ENCODE measurements at regions not wholly inside any gene's neighbourhood (a gene's known extent, or its start where the extent isn't known, plus 50 kb on each side); places are given as distances from the start of the nearest gene placed in this dataset.

DNA sequence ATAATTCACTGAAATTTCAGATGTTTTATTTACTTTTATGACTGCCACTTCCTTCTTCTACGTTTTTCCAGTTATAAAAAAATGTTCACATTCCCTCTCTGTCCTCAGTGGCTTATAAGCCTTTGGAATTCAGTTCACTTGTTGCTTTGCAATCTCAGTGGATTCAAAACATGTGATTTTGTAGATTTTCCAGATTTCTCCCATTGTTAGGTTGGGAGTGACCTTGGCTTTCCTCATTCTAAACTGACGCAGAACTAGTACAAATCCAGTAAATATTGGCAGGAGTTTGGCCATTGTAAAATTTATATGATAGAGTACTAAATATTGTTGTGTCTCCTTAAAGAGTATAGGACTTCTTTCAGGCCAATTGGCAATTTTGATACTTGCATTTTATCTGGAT, 812.3 kb upstream of the ROBO1 start:
- TF ChIP-seq, protein P1, sequence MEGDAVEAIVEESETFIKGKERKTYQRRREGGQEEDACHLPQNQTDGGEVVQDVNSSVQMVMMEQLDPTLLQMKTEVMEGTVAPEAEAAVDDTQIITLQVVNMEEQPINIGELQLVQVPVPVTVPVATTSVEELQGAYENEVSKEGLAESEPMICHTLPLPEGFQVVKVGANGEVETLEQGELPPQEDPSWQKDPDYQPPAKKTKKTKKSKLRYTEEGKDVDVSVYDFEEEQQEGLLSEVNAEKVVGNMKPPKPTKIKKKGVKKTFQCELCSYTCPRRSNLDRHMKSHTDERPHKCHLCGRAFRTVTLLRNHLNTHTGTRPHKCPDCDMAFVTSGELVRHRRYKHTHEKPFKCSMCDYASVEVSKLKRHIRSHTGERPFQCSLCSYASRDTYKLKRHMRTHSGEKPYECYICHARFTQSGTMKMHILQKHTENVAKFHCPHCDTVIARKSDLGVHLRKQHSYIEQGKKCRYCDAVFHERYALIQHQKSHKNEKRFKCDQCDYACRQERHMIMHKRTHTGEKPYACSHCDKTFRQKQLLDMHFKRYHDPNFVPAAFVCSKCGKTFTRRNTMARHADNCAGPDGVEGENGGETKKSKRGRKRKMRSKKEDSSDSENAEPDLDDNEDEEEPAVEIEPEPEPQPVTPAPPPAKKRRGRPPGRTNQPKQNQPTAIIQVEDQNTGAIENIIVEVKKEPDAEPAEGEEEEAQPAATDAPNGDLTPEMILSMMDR (IDR thresholded peaks at IDR 0.05; ENCODE audit: extremely low read depth, missing control alignments), result no peak
- DNase-seq (ENCODE audit: low spot score), result no peak

- TF ChIP-seq, protein P1 (IDR thresholded peaks at IDR 0.05; ENCODE audit: extremely low read depth, missing control alignments), result no peak
- DNase-seq (ENCODE audit: low spot score), result no peak
Observed at GRCh38 chr3:80564391-80564790, 796.6 kb upstream of the ROBO1 start.

GRCh38 chr3:80559701-80560100, 791.9 kb upstream of the ROBO1 start:
- DNase-seq (ENCODE audit: low spot score), result no peak
- TF ChIP-seq, protein P1 (IDR thresholded peaks at IDR 0.05; ENCODE audit: extremely low read depth, missing control alignments), result no peak

- TF ChIP-seq, protein P1 (IDR thresholded peaks at IDR 0.05; ENCODE audit: extremely low read depth, missing control alignments), result no peak
Observed at GRCh38 chr3:80556763-80557162, 789.0 kb upstream of the ROBO1 start.

DNA sequence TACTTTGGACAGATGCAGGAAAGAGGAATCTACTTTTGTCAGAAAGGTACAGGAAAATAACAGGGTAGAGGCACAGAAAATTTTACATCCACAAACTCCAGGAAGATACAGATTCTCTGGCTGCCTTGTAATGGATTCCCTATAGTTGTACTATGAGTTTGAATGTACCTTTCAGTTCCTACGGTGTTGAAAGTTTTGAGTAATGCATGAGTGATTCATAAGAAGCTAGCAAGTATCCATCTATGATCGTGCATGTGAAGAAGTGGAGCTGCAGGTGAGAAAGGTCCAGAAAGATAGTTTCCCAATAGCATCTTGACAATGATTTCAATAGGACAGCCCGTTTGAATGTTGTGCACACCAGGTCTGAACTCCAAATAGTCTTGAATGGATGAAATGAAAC, 786.5 kb upstream of the ROBO1 start:
- TF ChIP-seq, protein P1 (IDR thresholded peaks at IDR 0.05; ENCODE audit: extremely low read depth, missing control alignments), result no peak
- DNase-seq (ENCODE audit: low spot score), result no peak

More at GRCh38 chr3:80556763-80557162, 789.0 kb upstream of the ROBO1 start:
- no peak for DNase-seq (ENCODE audit: low spot score)

GRCh38 chr3:80553211-80553610, 785.4 kb upstream of the ROBO1 start:
- no peak for DNase-seq (ENCODE audit: low spot score)
- TF ChIP-seq, protein P1 (IDR thresholded peaks at IDR 0.05; ENCODE audit: extremely low read depth, missing control alignments), result no peak

GRCh38 chr3:80550174-80550573, 782.4 kb upstream of the ROBO1 start:
- TF ChIP-seq, protein P1 (IDR thresholded peaks at IDR 0.05; ENCODE audit: extremely low read depth, missing control alignments), result no peak
- no peak for DNase-seq (ENCODE audit: low spot score)

Data from GM20000 (cell line).